HG03196 (cell line): ENCODE measurements at regions not wholly inside any gene's neighbourhood (a gene's known extent, or its start where the extent isn't known, plus 50 kb on each side); places are given as distances from the start of the nearest gene placed in this dataset.

Source experiments
- ATAC-seq: cut with Tn5 transposase; IDR thresholded peaks from one replicate; pipeline ENCODE4 v1.9.1; 2021; ENCODE audit not compliant: unreplicated experiment

- ATAC-seq: no peak
Observed at GRCh38 chr2:34660741-34661140, 1061.6 kb upstream of the FAM98A start.

- ATAC-seq: no peak
Observed at GRCh38 chr2:34656632-34657031, 1057.5 kb upstream of the FAM98A start.

- no peak for ATAC-seq
Observed at GRCh38 chr2:34652636-34653035, 1053.5 kb upstream of the FAM98A start.

GRCh38 chr2:34646901-34647300, 1047.8 kb upstream of the FAM98A start:
- no peak for ATAC-seq

GRCh38 chr2:34632327-34632726, 1033.2 kb upstream of the FAM98A start:
- ATAC-seq: no peak

- ATAC-seq: no peak
Observed at GRCh38 chr2:34627003-34627402, 1027.9 kb upstream of the FAM98A start.

- ATAC-seq: no peak
Observed at GRCh38 chr2:34604164-34604563, 1005.1 kb upstream of the FAM98A start.

- no peak for ATAC-seq
Observed at GRCh38 chr2:34602262-34602661, 1003.2 kb upstream of the FAM98A start.

- no peak for ATAC-seq
Observed at GRCh38 chr2:34601561-34601960, 1002.5 kb upstream of the FAM98A start.

- ATAC-seq: no peak
Observed at GRCh38 chr2:34578641-34579040, 979.5 kb upstream of the FAM98A start.

- no peak for ATAC-seq
Observed at GRCh38 chr2:34570266-34570872, 971.3 kb upstream of the FAM98A start.

- no peak for ATAC-seq
Observed at GRCh38 chr2:34567128-34567527, 968.0 kb upstream of the FAM98A start.

GRCh38 chr2:34552337-34552736, 953.2 kb upstream of the FAM98A start:
- ATAC-seq: no peak

- ATAC-seq: no peak
Observed at GRCh38 chr2:34549710-34550345, 950.7 kb upstream of the FAM98A start.

- ATAC-seq: no peak
Observed at GRCh38 chr2:34547900-34548299, 948.8 kb upstream of the FAM98A start.

- no peak for ATAC-seq
Observed at GRCh38 chr2:34547340-34547739, 948.2 kb upstream of the FAM98A start.

GRCh38 chr2:34545486-34546136, 946.5 kb upstream of the FAM98A start:
- ATAC-seq: no peak

- ATAC-seq: no peak
Observed at GRCh38 chr2:34534761-34535160, 935.7 kb upstream of the FAM98A start.

GRCh38 chr2:34534341-34534740, 935.2 kb upstream of the FAM98A start:
- no peak for ATAC-seq

- no peak for ATAC-seq
Observed at GRCh38 chr2:34533585-34534183, 934.6 kb upstream of the FAM98A start.

GRCh38 chr2:34529965-34530364, 930.9 kb upstream of the FAM98A start:
- no peak for ATAC-seq

- no peak for ATAC-seq
Observed at GRCh38 chr2:34523958-34524514, 924.9 kb upstream of the FAM98A start.
